ENCODE measurements at regions not wholly inside any gene's neighbourhood (a gene's known extent, or its start where the extent isn't known, plus 50 kb on each side); places are given as distances from the start of the nearest gene placed in this dataset.

GRCh38 chr10:121417298-121417697 is 180.9 kb downstream of the FGFR2 start:
- Histone ChIP-seq H2AFZ (ENCODE audit: insufficient read depth, low read depth, low read length, poor library complexity, severe bottlenecking) (no peak overlapping the region), H3K4me3 (ENCODE audit: control extremely low read depth in 1 of 5, extremely low read depth in 1 of 5, insufficient read depth in 1 of 5, low read depth in 2 of 5, low read length in 4 of 5) (no peak overlapping the region), H3K9me3 (ENCODE audit: control extremely low read depth in 1 of 3, control insufficient read depth in 2 of 3, insufficient read depth in 1 of 3, low read length in 2 of 3) (peaks cover 0 to 11% (median 0%) of the 10 kb centered on the region in 3 donors), H3K36me3 (replicated peaks in 1 of 2; ENCODE audit: control extremely low read depth in 1 of 2, control insufficient read depth in 1 of 2, extremely low read depth in 1 of 2, insufficient read depth in 2 of 2, low read length in 1 of 2) (no peaks in the 10 kb centered on the region), H4K20me1 (ENCODE audit: control insufficient read depth, insufficient read depth, low read length, poor library complexity, severe bottlenecking) (no peaks in the 10 kb centered on the region), H3K4me1 (ENCODE audit: control insufficient read depth in 2 of 2, insufficient read depth in 2 of 2, low read length in 2 of 2) (no peaks in the 10 kb centered on the region), H3K9ac (ENCODE audit: low read length) (no peak overlapping the region), H3K79me2 (ENCODE audit: control insufficient read depth, insufficient read depth, low read length) (no peaks in the 10 kb centered on the region), H3K27ac (ENCODE audit: low read length in 2 of 2) (no peak overlapping the region), H3K4me2 (replicated peaks; ENCODE audit: low read depth, low read length, poor library complexity, severe bottlenecking) (no peak overlapping the region), H3K27me3 (replicated peaks in 1 of 4; ENCODE audit: control extremely low read depth in 1 of 4, control insufficient read depth in 3 of 4, insufficient read depth in 4 of 4, low read length in 3 of 4) (no peaks in the 10 kb centered on the region)
- no peak overlapping the region for H3K4me3 Mint-ChIP-seq
- H3K9me3 Mint-ChIP-seq (ENCODE audit: insufficient read depth), result peaks cover 3% of the 10 kb centered on the region
- WGBS (ENCODE audit: insufficient coverage), result 71% methylated on average over 1 of the region's 2 CpGs
- no peak overlapping the region for H3K27ac Mint-ChIP-seq
- ATAC-seq (ENCODE audit: low read depth) (no peak), DNase-seq (no peak)
- no peaks in the 10 kb centered on the region for H3K4me1 Mint-ChIP-seq
- TF ChIP-seq EZH2 (IDR thresholded peaks at IDR 0.05; ENCODE audit: borderline replicate concordance, insufficient read depth, low read depth, low read length, poor library complexity, severe bottlenecking) (no peak), CTCF (IDR thresholded peaks at IDR 0.05) (no peak)
- intact Hi-C loops (cut with micrococcal nuclease), result no loop called here
- no peaks in the 10 kb centered on the region for H3K27me3 Mint-ChIP-seq
- CTCF ChIA-PET, result no interaction called here
- POLR2A ChIA-PET, result no interaction called here

- Histone ChIP-seq H3K79me2 (ENCODE audit: control insufficient read depth, insufficient read depth, low read length) (no peaks in the 10 kb centered on the region), H4K20me1 (ENCODE audit: control insufficient read depth, insufficient read depth, low read length, poor library complexity, severe bottlenecking) (no peaks in the 10 kb centered on the region), H3K27me3 (replicated peaks in 1 of 4; ENCODE audit: control extremely low read depth in 1 of 4, control insufficient read depth in 3 of 4, insufficient read depth in 4 of 4, low read length in 3 of 4) (no peaks in the 10 kb centered on the region), H3K4me3 (ENCODE audit: control extremely low read depth in 1 of 5, extremely low read depth in 1 of 5, insufficient read depth in 1 of 5, low read depth in 2 of 5, low read length in 4 of 5) (no peak overlapping the region), H3K4me2 (replicated peaks; ENCODE audit: low read depth, low read length, poor library complexity, severe bottlenecking) (no peak overlapping the region), H3K4me1 (ENCODE audit: control insufficient read depth in 2 of 2, insufficient read depth in 2 of 2, low read length in 2 of 2) (no peaks in the 10 kb centered on the region), H2AFZ (ENCODE audit: insufficient read depth, low read depth, low read length, poor library complexity, severe bottlenecking) (no peak overlapping the region), H3K9me3 (ENCODE audit: control extremely low read depth in 1 of 3, control insufficient read depth in 2 of 3, insufficient read depth in 1 of 3, low read length in 2 of 3) (peaks cover 0 to 4% (median 0%) of the 10 kb centered on the region in 3 donors), H3K36me3 (replicated peaks in 1 of 2; ENCODE audit: control extremely low read depth in 1 of 2, control insufficient read depth in 1 of 2, extremely low read depth in 1 of 2, insufficient read depth in 2 of 2, low read length in 1 of 2) (no peaks in the 10 kb centered on the region), H3K27ac (ENCODE audit: low read length in 2 of 2) (no peak overlapping the region), H3K9ac (ENCODE audit: low read length) (no peak overlapping the region)
- CTCF ChIA-PET, result no interaction called here
- ATAC-seq (ENCODE audit: low read depth) (no peak), DNase-seq (no peak)
- no peaks in the 10 kb centered on the region for H3K27me3 Mint-ChIP-seq
- no peak overlapping the region for H3K4me3 Mint-ChIP-seq
- TF ChIP-seq CTCF (IDR thresholded peaks at IDR 0.05) (no peak), EZH2 (IDR thresholded peaks at IDR 0.05; ENCODE audit: borderline replicate concordance, insufficient read depth, low read depth, low read length, poor library complexity, severe bottlenecking) (no peak)
- POLR2A ChIA-PET, result no interaction called here
- no peak overlapping the region for H3K27ac Mint-ChIP-seq
- H3K4me1 Mint-ChIP-seq, result no peaks in the 10 kb centered on the region
- H3K9me3 Mint-ChIP-seq (ENCODE audit: insufficient read depth), result peaks cover 3% of the 10 kb centered on the region
- intact Hi-C loops (cut with micrococcal nuclease), result no loop called here
- WGBS (ENCODE audit: insufficient coverage), result 67% methylated on average over 1 of the region's 1 CpG
Measured at GRCh38 chr10:121418126-121418777, 180.0 kb downstream of the FGFR2 start.

All from B cell (primary cell).